WERI-Rb-1 (cell line): ENCODE measurements at regions not wholly inside any gene's neighbourhood (a gene's known extent, or its start where the extent isn't known, plus 50 kb on each side); places are given as distances from the start of the nearest gene placed in this dataset.

Source experiments
- DNase-seq: peaks from one replicate; pipeline ENCODE4 v3.0.0-alpha.2; 2020
- H3K27ac ChIP-seq: fragments of 250-450 bp; sonication (Bioruptor Pico); 2 replicates; pipeline ENCODE4 v1.5.1; 2020; ENCODE audit warnings: mild to moderate bottlenecking, moderate library complexity
- H3K27me3 ChIP-seq: fragments of 250-450 bp; sonication (Bioruptor Pico); 2 replicates; pipeline ENCODE4 v1.5.1; 2021; ENCODE audit warnings: mild to moderate bottlenecking, low read depth, moderate library complexity; ENCODE audit not compliant: insufficient read depth, severe bottlenecking
- H3K36me3 ChIP-seq: fragments of 250-450 bp; sonication (Bioruptor Pico); 2 replicates; pipeline ENCODE4 v1.5.1; 2020; ENCODE audit warnings: mild to moderate bottlenecking, moderate library complexity
- H3K4me3 ChIP-seq: 2 replicates; pipeline ENCODE4 v1.5.1; 2011; ENCODE audit warnings: low read depth, mild to moderate bottlenecking, control low read depth, low read length
- H3K9me3 ChIP-seq: fragments of 250-450 bp; sonication (Bioruptor Pico); 2 replicates; pipeline ENCODE4 v1.5.1; 2021; ENCODE audit warnings: mild to moderate bottlenecking, moderate library complexity; ENCODE audit not compliant: severe bottlenecking
- CTCF ChIP-seq: IDR thresholded peaks from 2 replicates; pipeline ENCODE4 v1.5.1; 2011; ENCODE audit warnings: low read depth, mild to moderate bottlenecking, control low read depth, inconsistent platforms, low read length

GRCh38 chr2:207290833-207291624 lies 125.3 kb upstream of the KLF7 start:
- Histone ChIP-seq H3K36me3 (no peaks in the 10 kb centered on the region), H3K4me3 (no peak overlapping the region), H3K9me3 (no peaks in the 10 kb centered on the region), H3K27ac (no peak overlapping the region), H3K27me3 (no peaks in the 10 kb centered on the region)
- TF ChIP-seq CTCF, result no peak
- no peak for DNase-seq

GRCh38 chr2:207291625-207292252 lies 126.0 kb upstream of the KLF7 start:
- Histone ChIP-seq H3K36me3 (no peaks in the 10 kb centered on the region), H3K27ac (no peak overlapping the region), H3K4me3 (no peak overlapping the region), H3K9me3 (no peaks in the 10 kb centered on the region), H3K27me3 (no peaks in the 10 kb centered on the region)
- DNase-seq, result no peak
- TF ChIP-seq CTCF, result no peak

- no peak for DNase-seq
- no peak for TF ChIP-seq CTCF
- Histone ChIP-seq H3K4me3 (no peak overlapping the region), H3K36me3 (no peaks in the 10 kb centered on the region), H3K27me3 (no peaks in the 10 kb centered on the region), H3K27ac (no peak overlapping the region), H3K9me3 (no peaks in the 10 kb centered on the region)
Observed at GRCh38 chr2:207296265-207296948, 130.7 kb upstream of the KLF7 start.

GRCh38 chr2:207300817-207301216 lies 135.1 kb upstream of the KLF7 start:
- H3K9me3 ChIP-seq, result no peaks in the 10 kb centered on the region
- no peak for TF ChIP-seq CTCF
- no peaks in the 10 kb centered on the region for H3K36me3 ChIP-seq
- no peak overlapping the region for H3K4me3 ChIP-seq
- DNase-seq, result no peak
- no peaks in the 10 kb centered on the region for H3K27me3 ChIP-seq
- H3K27ac ChIP-seq, result no peak overlapping the region

GRCh38 chr2:207304761-207305160 lies 139.0 kb upstream of the KLF7 start:
- Histone ChIP-seq H3K36me3 (no peaks in the 10 kb centered on the region), H3K27ac (no peak overlapping the region), H3K4me3 (no peak overlapping the region), H3K9me3 (no peaks in the 10 kb centered on the region), H3K27me3 (no peaks in the 10 kb centered on the region)
- no peak for TF ChIP-seq CTCF
- DNase-seq, result no peak
